ENCODE measurements at regions not wholly inside any gene's neighbourhood (a gene's known extent, or its start where the extent isn't known, plus 50 kb on each side); places are given as distances from the start of the nearest gene placed in this dataset.

DNA sequence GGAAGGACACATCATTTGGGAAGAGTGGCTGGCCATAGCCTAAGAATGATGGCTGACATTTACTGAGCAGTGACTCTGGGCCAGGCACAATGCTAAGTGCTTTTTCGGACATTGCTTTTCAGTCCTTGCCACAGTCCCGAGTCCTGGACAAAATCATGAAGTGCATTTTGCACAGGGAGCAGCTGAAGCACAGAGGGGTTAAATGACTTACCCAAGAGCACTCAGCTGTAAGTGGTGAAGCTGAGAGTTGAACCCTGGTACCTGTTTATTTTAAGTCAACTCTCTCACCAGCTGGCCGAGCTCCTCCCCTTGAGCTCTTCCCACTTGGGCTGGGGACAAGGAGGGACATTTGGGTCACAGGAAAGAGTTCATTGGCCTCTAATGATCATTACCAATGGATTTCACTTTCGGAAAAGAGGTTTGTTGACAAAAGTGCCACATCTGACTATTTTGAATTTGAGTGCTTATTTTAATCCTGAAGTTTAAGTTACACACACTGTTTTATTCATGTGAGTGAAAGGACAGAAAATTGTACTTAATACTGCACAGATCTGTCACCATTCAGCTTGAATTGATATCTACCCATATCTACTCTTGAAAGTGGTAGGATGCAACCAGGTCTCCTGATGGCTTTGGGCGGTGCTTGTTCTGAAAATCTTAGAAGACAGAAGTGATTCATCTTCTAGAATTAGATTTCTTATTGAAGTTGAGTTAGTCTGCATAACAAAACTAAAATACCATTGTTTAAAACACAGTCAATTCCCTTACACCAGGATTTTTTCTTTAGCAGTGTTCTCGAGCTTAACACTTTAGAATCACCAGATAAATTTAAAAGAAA is 368.7 kb upstream of the PROK2 start:
- Histone ChIP-seq H3K36me3 (ENCODE audit: control insufficient read depth, insufficient read depth, low read length) (no peaks in the 10 kb centered on the region), H3K27me3 (ENCODE audit: control insufficient read depth, insufficient read depth, low read length) (no peaks in the 10 kb centered on the region), H3K4me3 (ENCODE audit: low read depth, low read length) (no peak overlapping the region)
- TF ChIP-seq, protein P1, sequence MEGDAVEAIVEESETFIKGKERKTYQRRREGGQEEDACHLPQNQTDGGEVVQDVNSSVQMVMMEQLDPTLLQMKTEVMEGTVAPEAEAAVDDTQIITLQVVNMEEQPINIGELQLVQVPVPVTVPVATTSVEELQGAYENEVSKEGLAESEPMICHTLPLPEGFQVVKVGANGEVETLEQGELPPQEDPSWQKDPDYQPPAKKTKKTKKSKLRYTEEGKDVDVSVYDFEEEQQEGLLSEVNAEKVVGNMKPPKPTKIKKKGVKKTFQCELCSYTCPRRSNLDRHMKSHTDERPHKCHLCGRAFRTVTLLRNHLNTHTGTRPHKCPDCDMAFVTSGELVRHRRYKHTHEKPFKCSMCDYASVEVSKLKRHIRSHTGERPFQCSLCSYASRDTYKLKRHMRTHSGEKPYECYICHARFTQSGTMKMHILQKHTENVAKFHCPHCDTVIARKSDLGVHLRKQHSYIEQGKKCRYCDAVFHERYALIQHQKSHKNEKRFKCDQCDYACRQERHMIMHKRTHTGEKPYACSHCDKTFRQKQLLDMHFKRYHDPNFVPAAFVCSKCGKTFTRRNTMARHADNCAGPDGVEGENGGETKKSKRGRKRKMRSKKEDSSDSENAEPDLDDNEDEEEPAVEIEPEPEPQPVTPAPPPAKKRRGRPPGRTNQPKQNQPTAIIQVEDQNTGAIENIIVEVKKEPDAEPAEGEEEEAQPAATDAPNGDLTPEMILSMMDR (IDR thresholded peaks at IDR 0.05; ENCODE audit: insufficient read depth, low read length, poor library complexity, severe bottlenecking), result no peak
- DNase-seq (ENCODE audit: low read depth), result no peak

DNA sequence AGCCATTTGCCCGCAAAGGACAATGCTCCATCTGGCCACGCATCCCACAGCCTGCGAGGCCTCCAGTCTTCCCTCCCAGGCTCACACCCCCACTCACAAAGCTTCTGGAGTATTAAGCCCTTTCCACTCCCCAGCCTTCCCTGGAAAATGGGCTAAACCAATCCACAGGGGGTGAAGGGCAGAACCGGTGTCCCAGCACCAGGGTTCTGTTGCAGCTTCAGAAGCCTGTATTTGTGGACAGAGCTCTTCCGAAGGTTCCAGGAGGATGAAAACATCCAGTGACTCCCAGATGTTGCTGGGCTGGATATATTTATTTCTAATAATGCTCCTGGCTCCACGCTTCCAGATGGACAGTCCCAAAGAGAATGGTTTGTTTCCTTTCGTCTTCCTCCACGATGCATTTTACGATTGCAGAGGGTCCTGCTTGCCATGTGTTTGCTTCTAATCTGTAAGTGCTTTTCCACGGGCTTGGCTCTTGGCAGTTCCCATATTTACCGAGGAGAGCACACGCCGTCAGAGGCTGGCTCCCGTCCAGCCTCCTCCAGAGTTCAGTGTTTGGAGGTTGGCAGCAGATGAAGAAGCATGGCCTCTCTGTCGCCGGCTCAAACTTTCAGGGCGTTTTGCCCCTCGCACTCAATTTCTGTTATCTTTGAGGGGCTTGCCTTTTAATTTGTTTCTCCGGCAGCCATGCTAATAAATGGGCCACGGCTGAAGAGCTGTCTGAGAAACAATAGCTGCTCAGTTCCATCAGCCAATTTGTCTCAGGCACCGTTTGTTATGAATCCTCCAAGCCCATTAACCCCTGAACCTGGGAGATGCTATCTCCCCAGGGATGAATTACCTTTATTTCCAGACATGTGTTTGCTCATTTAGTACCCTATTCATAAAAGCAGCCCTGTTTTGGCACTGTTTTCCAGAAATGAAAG is 367.9 kb upstream of the PROK2 start:
- DNase-seq (ENCODE audit: low read depth), result no peak
- Histone ChIP-seq H3K4me3 (ENCODE audit: low read depth, low read length) (no peak overlapping the region), H3K27me3 (ENCODE audit: control insufficient read depth, insufficient read depth, low read length) (no peaks in the 10 kb centered on the region), H3K36me3 (ENCODE audit: control insufficient read depth, insufficient read depth, low read length) (no peaks in the 10 kb centered on the region)
- TF ChIP-seq, protein P1 (IDR thresholded peaks at IDR 0.05; ENCODE audit: insufficient read depth, low read length, poor library complexity, severe bottlenecking), result no peak

DNA sequence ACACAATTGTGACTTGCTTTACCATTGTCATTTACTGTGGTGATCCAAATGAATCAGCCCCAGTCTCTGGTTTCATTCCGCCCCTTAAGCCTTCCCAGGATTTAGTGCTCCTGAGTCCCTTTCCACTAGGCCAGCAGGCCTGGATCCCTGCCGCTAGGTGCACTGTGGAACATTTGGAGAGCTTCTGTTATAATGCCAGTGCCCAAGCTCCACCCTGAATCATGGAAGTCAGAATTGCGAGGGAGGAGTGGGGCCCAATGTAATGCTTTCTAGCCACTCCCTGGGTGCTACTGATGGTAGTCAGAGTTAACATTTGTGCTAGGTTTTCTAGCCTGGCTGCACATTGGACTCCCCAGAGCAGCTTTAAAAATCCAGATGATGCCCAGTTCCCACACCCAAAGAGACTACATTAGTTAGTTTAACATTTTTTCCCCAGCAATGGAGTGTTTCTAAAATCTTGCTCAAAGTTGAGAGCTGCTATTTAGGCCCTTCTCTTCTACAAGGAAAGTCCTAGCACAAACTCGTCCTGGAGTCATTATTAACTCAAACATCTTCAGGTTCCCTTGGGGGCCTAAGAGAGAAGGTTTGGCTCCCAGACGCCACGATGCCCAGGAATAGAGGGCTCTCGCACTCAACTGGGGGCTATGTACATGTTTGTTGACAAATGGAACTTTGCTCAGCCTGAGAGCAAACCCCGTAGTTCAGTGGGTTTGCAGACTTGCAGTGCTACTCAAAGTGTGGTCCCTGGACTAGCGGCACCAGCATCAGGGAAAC is 366.7 kb upstream of the PROK2 start:
- TF ChIP-seq, protein P1 (IDR thresholded peaks at IDR 0.05; ENCODE audit: insufficient read depth, low read length, poor library complexity, severe bottlenecking), result no peak
- Histone ChIP-seq H3K4me3 (ENCODE audit: low read depth, low read length) (no peak overlapping the region), H3K27me3 (ENCODE audit: control insufficient read depth, insufficient read depth, low read length) (no peaks in the 10 kb centered on the region), H3K36me3 (ENCODE audit: control insufficient read depth, insufficient read depth, low read length) (no peaks in the 10 kb centered on the region)
- DNase-seq (ENCODE audit: low read depth), result no peak

DNA sequence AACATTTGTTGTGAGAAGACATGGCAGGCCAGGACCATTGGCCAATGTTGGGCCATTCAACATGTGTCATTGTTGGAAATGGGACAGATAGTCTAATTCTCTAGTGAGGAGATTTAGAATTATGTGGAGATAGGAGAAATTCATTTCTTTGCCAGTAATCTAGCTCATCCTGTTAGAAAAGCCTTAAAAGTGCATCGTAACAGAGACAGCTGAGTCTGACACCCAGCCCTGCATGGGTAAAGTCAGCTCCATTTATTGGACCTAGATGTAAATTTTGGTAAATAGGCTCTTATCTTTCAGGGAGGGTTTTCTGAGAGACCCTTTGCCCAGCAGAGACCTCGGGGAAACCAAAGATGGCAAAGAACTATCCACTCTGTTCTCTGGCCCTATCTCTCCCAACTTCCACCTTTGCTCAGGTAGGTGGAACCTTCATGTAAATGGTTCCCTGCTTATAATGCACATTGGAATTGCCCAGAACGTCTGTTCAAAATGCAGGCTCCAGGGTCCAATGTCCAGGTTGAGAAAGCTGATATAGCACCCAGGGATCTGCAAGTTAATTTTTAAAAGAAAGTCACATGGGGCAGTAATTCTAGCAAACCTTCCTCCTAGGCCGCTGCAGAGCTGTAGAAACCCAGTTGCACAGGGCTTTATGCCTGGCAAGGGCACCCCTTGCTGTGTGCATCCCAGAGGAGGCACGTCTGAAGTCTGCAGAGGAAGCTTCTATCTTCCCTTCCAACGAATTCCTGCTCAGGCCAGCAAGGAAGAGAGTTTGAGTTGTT is 365.9 kb upstream of the PROK2 start:
- Histone ChIP-seq H3K4me3 (ENCODE audit: low read depth, low read length) (no peak overlapping the region), H3K36me3 (ENCODE audit: control insufficient read depth, insufficient read depth, low read length) (no peaks in the 10 kb centered on the region), H3K27me3 (ENCODE audit: control insufficient read depth, insufficient read depth, low read length) (no peaks in the 10 kb centered on the region)
- TF ChIP-seq, protein P1 (IDR thresholded peaks at IDR 0.05; ENCODE audit: insufficient read depth, low read length, poor library complexity, severe bottlenecking), result no peak
- no peak for DNase-seq (ENCODE audit: low read depth)

DNA sequence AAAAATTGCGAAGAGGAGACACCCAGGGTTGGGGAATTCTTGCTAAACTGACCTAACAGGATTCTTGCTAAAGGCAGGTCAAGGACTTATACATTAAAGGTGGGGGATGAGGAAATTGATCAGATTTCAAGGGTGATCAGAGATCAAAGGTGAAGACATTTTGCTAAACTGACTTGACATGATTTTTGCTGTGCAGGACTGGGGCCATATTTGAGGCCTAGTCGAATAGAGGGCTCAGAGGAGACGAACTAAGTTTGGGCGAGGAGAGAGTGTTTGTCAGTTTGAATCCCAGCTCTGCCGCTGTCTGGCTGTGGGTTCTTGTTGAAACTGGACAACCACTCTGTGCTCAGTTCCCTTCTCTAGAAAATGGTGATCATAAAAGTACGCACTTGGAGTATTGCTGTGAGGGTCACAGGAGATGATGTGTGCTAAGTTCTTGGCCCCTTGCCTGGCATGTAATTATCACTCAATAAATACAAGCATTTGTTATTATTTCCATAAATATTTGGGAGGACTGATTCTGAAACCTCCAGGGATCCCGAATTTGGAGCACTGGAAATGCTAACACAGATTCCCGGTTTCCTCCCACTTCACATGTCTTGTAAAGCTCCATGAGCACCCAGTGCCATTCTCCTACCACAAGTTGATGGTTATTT is 364.8 kb upstream of the PROK2 start:
- H3K4me3 ChIP-seq (ENCODE audit: low read depth, low read length), result no peak overlapping the region
- H3K27me3 ChIP-seq (ENCODE audit: control insufficient read depth, insufficient read depth, low read length), result no peaks in the 10 kb centered on the region
- TF ChIP-seq, protein P1 (IDR thresholded peaks at IDR 0.05; ENCODE audit: insufficient read depth, low read length, poor library complexity, severe bottlenecking), result no peak
- no peak for DNase-seq (ENCODE audit: low read depth)
- H3K36me3 ChIP-seq (ENCODE audit: control insufficient read depth, insufficient read depth, low read length), result no peaks in the 10 kb centered on the region

Measured in kidney epithelial cell (primary cell).